ENCODE measurements at regions not wholly inside any gene's neighbourhood (a gene's known extent, or its start where the extent isn't known, plus 50 kb on each side); places are given as distances from the start of the nearest gene placed in this dataset.

GRCh38 chr2:84160453-84160852, 298.6 kb downstream of the SUCLG1 start:
- no peak overlapping the region for H3K27ac ChIP-seq (ENCODE audit: control insufficient read depth, insufficient read depth)
- 0% methylated on average over 1 of the region's 1 CpG for WGBS (ENCODE audit: insufficient coverage, insufficient replicate concordance, low lambda C conversion rate, missing lambda C conversion rate)
- intact Hi-C loops (cut with micrococcal nuclease; ENCODE audit: unreplicated experiment) = no loop called here
- ChIA-PET POLR2A (no interaction called here), SMC1A (ENCODE audit: uncharacterized antibody, unreplicated experiment) (interaction anchor here (1.2 kb wide), 1 partner anchor 12 kb away, joined by 3 read pairs; no protein-coding TSS in a partner anchor), CTCF (no interaction called here), RAD21 (ENCODE audit: unreplicated experiment) (no interaction called here)
- no peaks in the 10 kb centered on the region for H3K79me2 ChIP-seq (ENCODE audit: control insufficient read depth, insufficient read depth, low read length)
- BruUV-seq (replicated peaks) = no TSS peak
- FAIRE-seq (no peak), DNase-seq (ENCODE audit: low read depth, low spot score) (no peak), ATAC-seq (no peak)
- H3K36me3 ChIP-seq (ENCODE audit: control insufficient read depth in 2 of 2, insufficient read depth in 2 of 2, low read length in 1 of 2) = no peaks in the 10 kb centered on the region
- TF ChIP-seq CHD2 (IDR thresholded peaks at IDR 0.05; ENCODE audit: borderline replicate concordance, low read depth, low read length) = no peak
- TF ChIP-seq NFIC (IDR thresholded peaks at IDR 0.05; ENCODE audit: low read depth, low read length) = no peak
- TF ChIP-seq ASH2L (IDR thresholded peaks at IDR 0.05; ENCODE audit: borderline replicate concordance, low read depth) = no peak
- no peak for TF ChIP-seq POLR2AphosphoS5 (IDR thresholded peaks at IDR 0.05; ENCODE audit: low read length)
- TF ChIP-seq, protein P1, sequence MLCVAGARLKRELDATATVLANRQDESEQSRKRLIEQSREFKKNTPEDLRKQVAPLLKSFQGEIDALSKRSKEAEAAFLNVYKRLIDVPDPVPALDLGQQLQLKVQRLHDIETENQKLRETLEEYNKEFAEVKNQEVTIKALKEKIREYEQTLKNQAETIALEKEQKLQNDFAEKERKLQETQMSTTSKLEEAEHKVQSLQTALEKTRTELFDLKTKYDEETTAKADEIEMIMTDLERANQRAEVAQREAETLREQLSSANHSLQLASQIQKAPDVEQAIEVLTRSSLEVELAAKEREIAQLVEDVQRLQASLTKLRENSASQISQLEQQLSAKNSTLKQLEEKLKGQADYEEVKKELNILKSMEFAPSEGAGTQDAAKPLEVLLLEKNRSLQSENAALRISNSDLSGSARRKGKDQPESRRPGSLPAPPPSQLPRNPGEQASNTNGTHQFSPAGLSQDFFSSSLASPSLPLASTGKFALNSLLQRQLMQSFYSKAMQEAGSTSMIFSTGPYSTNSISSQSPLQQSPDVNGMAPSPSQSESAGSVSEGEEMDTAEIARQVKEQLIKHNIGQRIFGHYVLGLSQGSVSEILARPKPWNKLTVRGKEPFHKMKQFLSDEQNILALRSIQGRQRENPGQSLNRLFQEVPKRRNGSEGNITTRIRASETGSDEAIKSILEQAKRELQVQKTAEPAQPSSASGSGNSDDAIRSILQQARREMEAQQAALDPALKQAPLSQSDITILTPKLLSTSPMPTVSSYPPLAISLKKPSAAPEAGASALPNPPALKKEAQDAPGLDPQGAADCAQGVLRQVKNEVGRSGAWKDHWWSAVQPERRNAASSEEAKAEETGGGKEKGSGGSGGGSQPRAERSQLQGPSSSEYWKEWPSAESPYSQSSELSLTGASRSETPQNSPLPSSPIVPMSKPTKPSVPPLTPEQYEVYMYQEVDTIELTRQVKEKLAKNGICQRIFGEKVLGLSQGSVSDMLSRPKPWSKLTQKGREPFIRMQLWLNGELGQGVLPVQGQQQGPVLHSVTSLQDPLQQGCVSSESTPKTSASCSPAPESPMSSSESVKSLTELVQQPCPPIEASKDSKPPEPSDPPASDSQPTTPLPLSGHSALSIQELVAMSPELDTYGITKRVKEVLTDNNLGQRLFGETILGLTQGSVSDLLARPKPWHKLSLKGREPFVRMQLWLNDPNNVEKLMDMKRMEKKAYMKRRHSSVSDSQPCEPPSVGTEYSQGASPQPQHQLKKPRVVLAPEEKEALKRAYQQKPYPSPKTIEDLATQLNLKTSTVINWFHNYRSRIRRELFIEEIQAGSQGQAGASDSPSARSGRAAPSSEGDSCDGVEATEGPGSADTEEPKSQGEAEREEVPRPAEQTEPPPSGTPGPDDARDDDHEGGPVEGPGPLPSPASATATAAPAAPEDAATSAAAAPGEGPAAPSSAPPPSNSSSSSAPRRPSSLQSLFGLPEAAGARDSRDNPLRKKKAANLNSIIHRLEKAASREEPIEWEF (IDR thresholded peaks at IDR 0.05; ENCODE audit: insufficient replicate concordance, low read depth, low read length) = no peak
- TF ChIP-seq WRNIP1 (IDR thresholded peaks at IDR 0.05; ENCODE audit: borderline replicate concordance, low read depth, low read length) = no peak
- no peak for TF ChIP-seq NKRF (conservative IDR thresholded peaks at IDR 0.05)
- no peak for TF ChIP-seq HDAC2 (IDR thresholded peaks at IDR 0.05)
- H3K4me3 ChIP-seq = no peak overlapping the region
- in situ Hi-C loops (cut with MboI) = no loop called here
- no peak overlapping the region for H2AFZ ChIP-seq (ENCODE audit: control insufficient read depth, low read depth, low read length)
- H3K4me1 ChIP-seq (ENCODE audit: control insufficient read depth, insufficient read depth, low read length) = no peaks in the 10 kb centered on the region
- no peak overlapping the region for H3K9ac ChIP-seq (ENCODE audit: control insufficient read depth, insufficient read depth, low read length)
- no peaks in the 10 kb centered on the region for H4K20me1 ChIP-seq (ENCODE audit: control insufficient read depth, insufficient read depth)
- no peaks in the 10 kb centered on the region for H3K27me3 ChIP-seq (replicated peaks in 1 of 2; ENCODE audit: control insufficient read depth in 2 of 2, insufficient read depth in 2 of 2, low read length in 1 of 2)
- no peaks in the 10 kb centered on the region for H3K9me3 ChIP-seq (replicated peaks; ENCODE audit: control insufficient read depth, insufficient read depth, low read length)
- H3K4me2 ChIP-seq (ENCODE audit: control insufficient read depth, insufficient read depth) = no peak overlapping the region
